ENCODE measurements at regions not wholly inside any gene's neighbourhood (a gene's known extent, or its start where the extent isn't known, plus 50 kb on each side); places are given as distances from the start of the nearest gene placed in this dataset.
"Not testable (repeated sequence)": the region's sequence is repeated elsewhere in the genome, so short reads cannot be mapped to it uniquely, and the experiment has no call there.

DNA sequence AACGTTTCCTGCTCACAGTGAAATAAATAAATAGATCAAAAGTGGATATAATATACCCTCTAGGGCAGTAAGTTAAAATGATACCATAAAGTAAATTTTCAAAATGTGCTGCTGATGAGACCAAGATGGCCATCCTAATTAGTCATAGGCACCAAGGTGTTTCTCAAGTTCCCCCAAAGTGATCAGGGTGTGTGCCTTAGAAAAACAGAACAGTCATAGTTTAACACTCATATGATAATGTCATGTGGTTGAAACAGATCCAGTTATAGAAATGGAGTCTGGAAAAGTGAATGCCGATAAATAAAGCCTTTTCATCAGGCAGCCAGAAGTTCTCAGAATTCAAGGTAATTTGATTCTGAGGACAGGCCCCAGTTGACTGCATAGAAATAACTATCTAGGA, 161.5 kb upstream of the CDKN2B start:
- DNase-seq: no peak

DNA sequence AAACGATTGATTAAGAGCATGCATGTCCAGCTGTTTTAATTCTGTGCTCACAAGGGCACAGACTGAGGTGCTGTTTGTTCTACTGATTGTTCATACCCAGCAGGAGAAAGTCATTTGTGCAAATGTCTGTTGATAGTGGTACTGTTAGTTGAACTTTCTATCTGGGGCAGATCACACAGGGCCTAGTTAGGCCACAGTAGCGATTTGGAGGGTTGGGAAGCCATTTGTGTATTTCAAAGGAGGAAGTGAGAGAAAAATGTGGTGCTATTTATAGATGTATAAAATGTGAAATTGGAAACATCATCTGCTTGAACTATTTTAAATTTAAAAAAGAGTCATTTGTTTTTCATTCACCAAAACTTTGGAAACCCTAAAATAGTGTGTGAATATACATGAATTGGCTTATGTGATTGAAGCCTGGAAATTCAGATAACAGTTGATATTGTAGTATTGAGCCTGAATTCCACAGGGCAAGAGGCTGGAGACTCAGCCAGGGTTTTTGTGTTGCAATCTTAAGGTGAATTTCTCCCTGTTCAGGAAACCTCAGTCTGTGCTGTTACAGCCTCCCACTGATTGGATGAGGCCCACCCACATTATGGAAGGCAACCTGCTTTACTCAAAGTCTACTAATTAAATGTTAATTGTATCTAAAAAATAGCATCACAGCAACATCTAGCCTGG, 162.0 kb upstream of the CDKN2B start:
- no peak for DNase-seq

DNA sequence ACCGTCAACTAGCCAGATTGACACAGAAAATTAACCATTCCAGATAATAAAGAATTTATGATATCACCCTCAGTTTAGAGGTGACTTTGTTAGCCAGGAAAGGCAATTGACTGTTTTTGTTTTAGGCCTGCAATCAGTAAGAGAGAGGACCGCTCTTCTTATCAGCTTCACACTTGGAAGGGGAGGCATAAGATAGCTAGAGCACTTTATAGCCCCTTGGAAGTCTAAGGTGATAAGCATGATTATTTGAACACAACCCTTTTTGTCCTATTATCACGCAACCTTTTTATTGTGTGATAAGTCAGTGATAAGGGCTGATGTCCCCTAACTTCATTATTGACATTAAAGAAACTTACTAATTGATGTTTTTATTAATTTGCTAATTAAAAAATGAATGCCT, 162.6 kb upstream of the CDKN2B start:
- DNase-seq: no peak

DNA sequence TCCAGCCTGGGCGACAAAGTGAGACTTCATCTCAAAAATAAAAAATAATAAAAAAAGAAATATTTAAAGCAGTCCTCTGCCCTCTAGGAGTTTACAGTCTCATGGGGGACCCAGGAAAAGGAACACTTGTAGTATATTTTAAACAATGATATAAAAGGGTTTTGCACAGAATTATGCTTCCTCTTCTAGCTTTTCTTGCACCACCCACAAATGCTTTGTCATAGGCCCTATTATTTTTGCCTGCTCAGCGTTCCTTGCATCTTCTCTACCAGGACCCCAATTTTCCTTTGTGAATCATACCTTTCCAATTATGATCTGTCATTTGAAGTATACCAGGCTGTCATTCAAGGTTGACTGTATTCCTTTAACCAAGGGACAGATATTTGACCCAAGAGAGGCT, 164.8 kb upstream of the CDKN2B start:
- DNase-seq: no peak

DNA sequence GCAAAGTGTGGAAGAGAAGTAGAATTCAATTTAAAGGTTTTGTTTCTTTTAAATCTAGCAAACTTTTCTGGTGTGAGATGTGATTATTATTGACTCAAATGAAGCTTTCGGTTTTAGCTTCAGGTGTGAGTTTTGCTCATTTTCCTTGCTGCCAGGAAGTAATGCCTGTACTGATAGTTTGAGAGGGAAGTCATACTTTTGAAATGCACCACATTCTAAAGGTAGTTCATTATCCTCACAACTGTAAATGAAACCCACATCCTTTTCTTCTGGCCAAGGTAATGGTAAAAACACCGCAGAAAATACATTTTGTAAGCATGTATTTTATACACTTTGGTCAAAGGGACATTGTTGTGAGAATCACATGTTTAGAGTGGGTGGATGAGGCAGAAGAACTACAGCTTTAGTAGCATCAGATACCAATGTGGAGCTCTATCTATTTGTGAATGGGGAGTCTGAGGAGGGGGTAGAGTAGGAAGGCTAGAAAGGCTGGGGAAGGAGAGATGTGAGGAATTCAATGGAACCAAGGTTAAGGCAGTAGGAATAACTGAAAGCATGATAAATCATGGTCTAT, 167.0 kb upstream of the CDKN2B start:
- peak; percentile 62 for DNase-seq

DNA sequence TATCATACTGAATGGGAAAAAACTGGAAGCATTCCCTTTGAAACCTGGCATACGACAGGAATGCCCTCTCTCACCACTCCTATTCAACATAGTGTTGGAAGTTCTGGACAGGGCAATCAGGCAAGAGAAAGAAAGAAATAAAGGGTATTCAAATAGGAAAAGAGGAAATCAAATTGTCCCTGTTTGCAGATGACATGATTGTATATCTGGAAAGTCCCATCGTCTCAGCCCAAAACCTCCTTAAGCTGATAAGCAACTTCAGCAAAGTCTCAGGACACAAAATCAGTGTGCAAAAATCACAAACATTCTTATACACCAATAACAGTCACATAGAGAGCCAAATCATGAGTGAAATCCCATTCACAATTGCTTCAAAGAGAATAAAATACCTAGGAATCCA, 171.9 kb upstream of the CDKN2B start:
- DNase-seq: not testable (repeated sequence)

DNA sequence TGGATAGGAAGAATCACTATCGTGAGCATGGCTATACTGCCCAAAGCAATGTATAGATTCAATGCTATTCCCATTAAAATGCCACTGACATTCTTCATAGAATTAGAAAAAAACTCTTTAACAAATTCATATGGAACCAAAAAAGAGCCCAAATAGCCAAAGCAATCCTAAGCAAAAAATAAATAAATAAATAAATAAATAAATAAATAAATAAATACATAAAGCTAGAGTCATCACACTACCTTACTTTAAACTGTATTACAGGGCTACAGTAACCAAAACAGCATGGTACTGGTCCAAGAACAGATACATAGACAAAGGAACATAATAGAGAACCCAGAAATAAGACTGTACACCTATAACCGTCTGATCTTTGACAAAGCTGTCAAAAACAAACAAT, 180.4 kb upstream of the CDKN2B start:
- DNase-seq: no peak

DNA sequence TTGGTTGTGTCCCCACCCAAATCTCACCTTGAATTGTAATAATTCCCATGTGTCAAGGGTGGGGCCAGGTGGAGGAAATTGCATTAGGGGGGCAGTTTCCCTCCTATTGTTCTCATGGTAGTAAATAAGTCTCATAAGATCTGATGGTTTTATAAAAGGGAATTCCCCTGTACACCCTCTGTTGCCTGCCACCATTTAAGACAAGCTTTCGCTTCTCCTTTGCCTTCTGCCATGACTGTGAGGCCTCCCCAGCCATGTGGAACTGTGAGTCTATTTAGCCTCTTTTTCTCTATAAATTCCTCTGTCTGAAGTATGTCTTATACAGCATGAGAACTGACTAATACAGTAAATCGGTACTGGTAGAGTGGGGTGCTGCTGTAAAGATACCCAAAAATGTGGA, 187.9 kb upstream of the CDKN2B start:
- DNase-seq: not testable (repeated sequence)

DNA sequence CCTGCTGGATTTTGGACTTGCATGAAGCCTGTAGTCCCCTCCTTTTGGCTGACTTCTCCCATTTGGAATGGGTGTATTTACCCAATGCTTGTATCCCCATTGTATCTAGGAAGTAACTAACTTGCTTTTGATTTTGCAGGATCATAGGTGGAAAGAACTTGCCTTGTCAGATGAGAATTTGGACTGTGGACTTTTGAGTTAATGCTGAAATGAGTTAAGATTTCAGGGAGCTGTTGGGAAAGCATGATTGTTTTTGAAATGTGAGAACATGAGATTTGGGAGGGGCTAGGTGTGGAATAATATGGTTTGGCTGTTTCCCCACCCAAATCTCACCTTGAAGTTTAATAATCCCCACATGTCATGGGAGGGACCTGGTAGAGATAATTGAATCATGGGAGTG, 189.6 kb upstream of the CDKN2B start:
- DNase-seq: no peak

DNA sequence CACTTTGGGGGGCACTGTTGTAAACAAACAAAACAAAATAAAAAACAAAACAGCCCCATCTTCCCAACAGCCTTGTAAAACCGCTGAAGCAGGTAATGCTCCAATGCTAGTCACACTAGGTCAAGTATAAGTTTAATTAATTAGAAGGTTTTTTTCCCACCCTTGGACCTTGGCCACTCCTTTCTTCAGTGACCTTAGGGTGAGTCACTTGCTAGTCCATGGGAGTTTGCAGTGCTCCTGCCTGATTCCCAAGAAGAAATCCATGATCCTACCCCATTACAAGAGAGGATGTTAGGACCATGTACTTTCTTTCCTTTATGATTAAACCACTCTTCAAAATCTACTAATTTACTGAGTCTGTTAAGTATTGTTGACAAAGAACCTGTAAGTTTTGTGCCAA, 192.2 kb upstream of the CDKN2B start:
- DNase-seq: no peak

DNA sequence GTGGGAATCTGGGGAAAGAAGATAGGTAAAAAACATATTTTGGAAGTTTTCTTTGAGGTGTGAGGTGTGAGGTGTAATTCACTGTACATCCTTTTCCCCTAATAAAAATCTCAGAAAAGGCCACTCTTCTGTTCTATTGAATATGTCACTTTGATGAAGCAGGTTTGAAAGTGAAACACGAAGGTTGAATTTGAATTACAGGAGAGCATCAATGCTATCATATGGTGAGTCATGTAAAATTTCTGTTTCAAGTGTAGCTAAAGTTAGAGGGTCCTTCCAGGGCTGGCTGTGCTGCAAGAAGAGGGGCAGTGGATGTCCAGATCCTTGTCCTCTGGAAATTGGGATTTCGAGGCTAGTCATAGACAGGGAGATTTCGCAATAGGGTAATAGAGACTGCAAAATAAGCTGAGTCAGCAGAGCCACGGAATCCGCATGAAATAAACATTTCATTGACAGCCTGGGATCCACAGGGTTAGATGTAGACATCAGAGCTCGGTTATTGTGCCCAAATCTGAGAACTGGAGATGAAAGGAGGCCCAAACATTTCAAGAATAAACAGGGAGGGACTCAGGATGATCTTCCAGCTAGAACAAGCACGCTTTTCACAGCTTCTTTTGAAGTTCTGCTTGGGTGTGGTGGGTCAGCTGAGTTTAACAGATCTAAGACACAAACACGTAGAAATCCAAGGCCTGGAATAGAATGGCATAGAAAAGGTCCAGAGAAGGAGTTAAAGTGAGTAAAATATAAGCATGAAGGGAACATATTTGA, 194.4 kb upstream of the CDKN2B start:
- DNase-seq: no peak

DNA sequence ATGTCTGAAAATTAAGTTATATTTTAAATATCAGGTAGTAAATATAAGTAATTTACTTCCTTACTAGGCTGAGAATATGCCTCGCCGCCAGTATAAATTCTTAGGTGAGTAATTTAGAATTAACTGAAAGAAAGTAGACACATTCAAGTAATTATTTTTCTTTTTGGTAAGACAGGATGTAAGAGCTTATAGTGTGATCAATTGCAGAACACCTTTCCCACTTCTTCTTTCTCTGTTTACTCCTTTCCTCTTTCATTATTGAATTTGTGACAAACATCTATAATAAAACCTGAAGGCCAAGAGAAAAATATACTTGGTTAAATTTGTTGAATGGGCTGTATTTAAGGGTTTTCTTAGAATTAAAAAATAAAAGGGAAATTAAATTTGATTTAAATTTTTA, 195.1 kb upstream of the CDKN2B start:
- no peak for DNase-seq

DNA sequence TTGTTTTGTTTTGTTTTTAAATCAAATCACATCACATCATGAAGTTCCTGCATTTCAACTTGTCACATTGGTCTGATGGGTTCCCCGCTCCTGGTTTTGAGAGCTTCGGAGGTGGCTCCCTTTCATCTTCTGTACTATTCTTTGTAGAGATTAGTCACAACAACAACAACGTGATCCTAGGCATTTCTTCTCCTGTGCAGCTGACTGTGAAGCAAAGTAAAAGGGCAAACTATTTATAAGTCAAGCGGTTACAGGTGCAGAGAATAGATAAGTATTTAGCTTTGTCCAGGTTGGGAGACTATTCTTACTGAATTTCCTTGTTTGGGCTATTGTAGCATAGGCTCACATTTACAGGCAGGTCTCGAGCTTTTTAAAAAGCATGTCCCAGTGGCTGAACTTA, 197.7 kb upstream of the CDKN2B start:
- no peak for DNase-seq

DNA sequence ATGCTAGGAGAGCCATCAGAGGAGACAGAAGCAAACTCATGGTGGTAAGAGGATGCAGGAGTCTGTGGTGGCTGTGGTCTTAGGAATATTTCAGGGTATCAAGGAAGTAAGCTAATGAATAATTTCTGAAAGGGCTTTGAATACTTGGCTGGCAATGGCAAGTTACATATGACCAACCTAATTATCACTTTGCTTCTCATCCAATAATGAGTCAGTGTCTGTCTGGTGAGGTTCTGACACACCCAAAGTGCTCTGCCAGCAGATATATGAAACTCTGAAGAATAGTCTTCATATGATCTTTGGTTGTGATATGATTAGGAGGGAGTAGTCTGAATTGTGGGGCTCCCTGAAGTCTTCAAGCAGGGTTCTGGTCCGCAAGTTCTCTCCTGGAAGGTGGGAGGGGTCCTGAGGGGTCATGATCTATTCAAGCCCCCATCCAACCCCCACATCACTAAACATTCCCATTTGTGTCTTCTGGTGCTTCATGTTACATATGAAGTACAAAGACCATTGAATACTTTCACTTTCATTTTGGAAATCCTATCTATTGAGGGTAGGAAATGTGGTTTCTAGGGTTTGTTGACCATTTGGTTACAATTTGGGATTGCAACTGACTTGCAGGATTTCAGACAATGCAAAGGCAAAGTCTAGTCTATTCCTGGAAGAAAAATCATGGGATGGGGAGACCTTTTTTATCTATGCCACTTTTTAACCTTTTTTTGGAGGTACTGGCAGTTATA, 199.9 kb upstream of the CDKN2B start:
- DNase-seq: peak; percentile 62

DNA sequence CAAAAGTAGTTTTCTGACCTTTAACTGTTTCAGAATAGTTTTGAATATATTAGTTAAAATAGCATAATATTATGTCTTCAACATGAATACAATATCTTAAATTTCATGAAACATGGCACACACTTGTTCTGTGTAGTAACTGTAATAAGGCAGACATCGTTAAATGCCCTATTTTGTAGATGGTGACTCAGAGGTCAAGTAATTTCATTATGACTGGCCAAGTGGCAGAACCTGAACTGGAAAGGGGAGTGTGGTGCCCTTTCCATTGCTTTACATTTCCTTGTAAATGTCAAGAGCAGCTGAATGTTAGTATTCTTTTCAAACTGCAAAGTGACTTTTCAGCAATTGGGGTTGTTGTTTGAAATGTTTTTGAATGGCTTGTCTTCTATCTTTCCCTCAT, 201.2 kb upstream of the CDKN2B start:
- DNase-seq: peak; percentile 47

DNA sequence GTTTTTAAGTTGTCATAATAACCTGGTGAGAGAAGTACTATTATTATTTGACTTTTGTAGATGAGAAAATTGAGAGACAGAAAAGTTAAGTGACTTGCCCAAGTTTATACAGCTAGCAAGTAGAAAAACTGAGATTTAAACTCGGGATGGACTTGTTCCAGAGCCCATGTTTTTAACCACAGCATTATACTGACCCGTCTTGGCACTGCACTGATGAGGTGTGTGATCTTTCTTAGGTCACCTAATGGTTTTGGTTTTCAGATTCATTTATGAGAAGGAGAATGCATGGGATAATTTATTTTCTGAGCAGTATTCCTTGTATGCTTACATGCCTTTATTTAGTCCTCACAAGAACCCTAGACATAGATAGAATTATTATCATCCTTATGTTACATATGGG, 201.8 kb upstream of the CDKN2B start:
- no peak for DNase-seq

DNA sequence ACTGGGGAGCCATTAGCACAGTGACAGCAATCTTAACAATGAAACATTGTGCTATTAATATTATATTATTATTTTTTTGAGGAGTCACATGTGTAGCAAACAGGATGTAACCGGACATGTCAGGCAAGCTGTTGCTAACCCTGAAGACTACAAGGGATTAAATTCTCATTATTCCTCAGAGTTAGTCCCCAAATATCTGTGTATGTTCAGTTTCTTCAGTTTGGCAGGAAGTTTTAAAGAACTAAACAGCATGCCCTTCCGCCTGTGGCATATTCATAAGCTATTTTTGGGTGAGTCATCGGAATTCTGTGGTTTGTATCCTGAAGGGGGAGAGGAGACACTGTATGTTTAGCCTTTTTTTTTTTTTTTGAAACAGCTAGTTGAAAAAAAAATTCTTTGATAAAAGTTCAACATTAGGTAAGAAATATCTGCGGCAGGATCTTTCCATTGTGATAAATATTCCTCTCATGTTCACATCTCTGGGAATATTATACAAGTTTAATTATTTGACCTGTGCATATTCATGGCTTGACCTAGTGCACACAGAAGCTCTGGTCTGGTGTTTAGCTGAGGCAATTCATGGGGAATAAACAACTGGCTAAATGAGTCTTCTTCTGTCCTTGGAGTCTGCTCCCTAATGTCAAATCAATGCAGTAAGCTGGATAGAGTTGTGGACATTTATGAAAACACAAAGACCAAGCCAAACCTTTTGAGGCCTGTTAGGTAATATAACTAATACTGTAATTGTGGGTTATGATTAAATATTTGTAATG, 202.7 kb upstream of the CDKN2B start:
- DNase-seq: no peak

DNA sequence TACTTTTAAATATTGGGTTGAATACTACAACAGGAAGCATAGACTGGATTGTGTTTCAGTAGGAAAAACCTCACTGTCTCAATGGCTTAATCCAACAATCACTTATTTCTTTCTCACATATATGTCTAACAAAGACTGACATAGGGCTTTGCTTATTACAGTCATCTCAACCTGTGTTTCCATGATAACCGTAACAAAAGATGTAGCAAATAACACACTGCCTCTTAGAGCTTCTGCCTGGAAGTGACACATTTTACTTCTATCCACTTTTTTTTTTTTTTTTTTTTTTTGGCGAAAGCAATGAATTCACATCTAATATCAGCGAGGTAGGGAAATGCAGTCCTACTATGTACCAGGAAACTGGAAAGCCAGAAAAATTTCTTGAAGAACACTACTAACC, 204.9 kb upstream of the CDKN2B start:
- no peak for DNase-seq

DNA sequence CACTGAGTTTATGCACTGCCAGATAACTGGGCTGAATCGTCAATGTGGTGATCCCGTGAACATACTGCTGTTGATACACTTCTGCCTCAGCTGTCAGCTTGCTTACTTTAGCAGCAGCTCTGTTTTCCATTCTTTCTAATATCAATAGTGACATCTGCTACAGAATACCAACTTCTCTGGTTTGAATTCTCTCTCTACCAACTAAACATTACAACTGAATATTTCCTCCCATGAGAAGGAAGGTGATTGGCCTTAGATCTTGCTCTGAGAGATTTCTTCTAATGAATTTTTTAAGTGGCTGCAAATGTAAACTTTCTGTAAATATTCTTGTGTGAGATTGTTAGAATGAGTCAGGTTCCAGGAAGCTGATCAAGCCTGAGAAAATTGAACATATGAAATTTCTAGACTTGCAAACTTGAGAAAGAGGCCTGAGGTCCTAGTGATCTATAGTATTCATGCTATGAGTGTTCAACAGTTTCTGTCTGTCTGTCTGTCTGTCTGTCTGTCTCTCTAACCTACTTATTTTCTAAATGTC, 205.5 kb upstream of the CDKN2B start:
- peak; percentile 53 for DNase-seq

DNA sequence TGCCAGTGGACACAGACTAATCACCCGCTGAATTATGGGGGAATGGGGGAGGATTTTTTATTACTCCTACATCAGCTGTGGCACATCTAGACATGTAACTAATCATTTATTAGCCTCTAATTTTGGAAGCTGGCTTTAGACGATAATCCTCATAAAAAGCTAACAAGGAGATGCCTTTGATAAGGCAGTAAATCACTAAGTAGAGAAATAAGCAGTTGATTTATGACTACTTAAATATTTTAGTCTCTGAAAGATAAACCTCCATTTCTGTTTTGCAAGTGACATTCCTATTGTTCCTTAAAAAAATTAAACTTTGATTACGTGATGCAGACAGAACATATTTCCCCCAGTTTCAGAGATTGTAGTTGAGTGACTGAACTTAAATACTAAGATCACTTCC, 206.4 kb upstream of the CDKN2B start:
- DNase-seq: no peak

DNA sequence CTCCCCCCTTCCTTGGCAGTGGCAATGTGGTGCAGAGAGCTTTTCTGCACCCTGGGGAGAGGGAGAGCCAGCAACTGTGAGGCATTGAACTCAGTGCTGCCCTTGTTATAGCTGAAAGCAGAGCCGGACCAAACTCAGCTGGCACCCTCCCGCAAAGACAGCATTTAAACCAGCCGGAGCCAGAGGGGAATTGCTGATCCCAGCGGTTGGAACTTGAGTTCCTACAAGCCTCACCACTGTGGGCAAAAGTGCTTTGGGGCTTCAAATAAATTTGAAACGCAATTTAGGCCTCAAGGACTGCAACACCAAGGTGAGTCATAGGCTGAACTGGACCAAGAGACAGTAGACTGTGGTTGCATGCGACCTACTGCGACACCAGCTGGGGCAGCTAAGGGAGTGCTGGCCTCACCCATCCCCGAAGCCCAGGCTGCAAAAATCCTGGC, 207.6 kb upstream of the CDKN2B start:
- DNase-seq: no peak

DNA sequence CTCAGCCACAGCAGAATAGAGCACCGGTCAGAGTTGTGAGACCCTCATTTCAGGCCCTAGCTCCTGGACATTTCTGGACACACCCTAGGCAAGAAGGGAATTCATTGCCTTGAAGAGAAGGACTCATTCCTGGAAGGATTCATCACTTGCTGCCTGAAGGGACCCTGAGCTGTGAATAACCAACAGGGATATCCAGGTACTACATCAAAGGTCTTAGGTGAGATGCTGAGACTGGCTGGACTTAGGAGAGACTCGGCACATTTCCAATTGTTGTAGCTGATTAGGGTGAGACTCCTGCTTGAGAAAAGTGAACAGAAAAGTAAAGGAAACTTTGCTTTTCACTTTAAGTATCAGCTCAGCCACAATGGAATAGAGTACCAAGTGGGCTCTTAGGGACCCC, 208.1 kb upstream of the CDKN2B start:
- no peak for DNase-seq

DNA sequence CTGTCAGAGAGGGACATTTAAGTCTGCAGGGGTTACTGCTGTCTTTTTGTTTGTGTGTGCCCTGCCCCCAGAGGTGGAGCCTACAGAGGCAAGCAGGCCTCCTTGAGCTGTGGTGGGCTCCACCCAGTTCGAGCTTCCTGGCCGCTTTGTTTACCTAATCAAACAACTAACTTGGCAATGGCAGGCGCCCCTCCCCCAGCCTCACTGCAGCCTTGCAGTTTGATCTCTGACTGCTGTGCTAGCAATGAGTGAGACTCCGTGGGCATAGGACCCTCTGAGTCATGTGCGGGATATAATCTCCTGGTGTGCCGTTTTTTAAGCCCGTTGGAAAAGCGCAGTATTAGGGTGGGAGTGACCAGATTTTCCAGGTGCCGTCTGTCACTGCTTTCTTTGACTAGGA, 216.8 kb upstream of the CDKN2B start:
- DNase-seq: not testable (repeated sequence)
